ENCODE measurements at regions not wholly inside any gene's neighbourhood (a gene's known extent, or its start where the extent isn't known, plus 50 kb on each side); places are given as distances from the start of the nearest gene placed in this dataset.

DNA sequence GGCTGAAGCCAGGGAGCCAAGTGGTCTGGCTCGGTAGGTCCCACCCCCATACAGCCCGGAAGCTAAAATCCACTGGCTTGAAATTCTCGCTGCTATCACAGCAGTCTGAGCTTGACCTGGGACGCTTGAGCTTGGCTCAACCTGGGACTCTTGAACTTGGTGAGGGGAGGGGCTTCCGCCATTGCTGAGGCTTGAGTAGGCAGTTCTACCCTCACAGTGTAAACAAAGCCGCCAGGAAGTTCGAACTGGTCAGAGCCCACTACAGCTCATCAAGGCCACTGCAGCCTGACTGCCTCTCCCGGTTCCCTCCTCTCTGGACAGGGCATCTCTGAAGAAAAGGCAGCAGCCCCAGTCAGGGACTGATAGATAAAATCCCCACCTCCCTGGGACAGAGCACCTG lies 1337.7 kb downstream of the HACE1 start:
- no peak for TF ChIP-seq POLR2A (IDR thresholded peaks at IDR 0.05)
- TF ChIP-seq, protein P1, sequence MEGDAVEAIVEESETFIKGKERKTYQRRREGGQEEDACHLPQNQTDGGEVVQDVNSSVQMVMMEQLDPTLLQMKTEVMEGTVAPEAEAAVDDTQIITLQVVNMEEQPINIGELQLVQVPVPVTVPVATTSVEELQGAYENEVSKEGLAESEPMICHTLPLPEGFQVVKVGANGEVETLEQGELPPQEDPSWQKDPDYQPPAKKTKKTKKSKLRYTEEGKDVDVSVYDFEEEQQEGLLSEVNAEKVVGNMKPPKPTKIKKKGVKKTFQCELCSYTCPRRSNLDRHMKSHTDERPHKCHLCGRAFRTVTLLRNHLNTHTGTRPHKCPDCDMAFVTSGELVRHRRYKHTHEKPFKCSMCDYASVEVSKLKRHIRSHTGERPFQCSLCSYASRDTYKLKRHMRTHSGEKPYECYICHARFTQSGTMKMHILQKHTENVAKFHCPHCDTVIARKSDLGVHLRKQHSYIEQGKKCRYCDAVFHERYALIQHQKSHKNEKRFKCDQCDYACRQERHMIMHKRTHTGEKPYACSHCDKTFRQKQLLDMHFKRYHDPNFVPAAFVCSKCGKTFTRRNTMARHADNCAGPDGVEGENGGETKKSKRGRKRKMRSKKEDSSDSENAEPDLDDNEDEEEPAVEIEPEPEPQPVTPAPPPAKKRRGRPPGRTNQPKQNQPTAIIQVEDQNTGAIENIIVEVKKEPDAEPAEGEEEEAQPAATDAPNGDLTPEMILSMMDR (IDR thresholded peaks at IDR 0.05): no peak
